Muscle of leg (tissue), 3 donors: ENCODE measurements at regions not wholly inside any gene's neighbourhood (a gene's known extent, or its start where the extent isn't known, plus 50 kb on each side); places are given as distances from the start of the nearest gene placed in this dataset.
"Not testable (repeated sequence)": the region's sequence is repeated elsewhere in the genome, so short reads cannot be mapped to it uniquely, and the experiment has no call there.

Experiments
- DNase-seq: peaks from one replicate; pipeline ENCODE4 v3.0.0; 2013
- H3K27ac ChIP-seq: one replicate; pipeline ENCODE4 v1.5.1; 2013; ENCODE audit warnings: mild to moderate bottlenecking, low read length, control low read depth
- H3K27me3 ChIP-seq: one replicate; pipeline ENCODE4 v1.6.1; 2013; ENCODE audit warnings: low read length; ENCODE audit not compliant: control insufficient read depth, insufficient read depth
- H3K36me3 ChIP-seq: one replicate; pipeline ENCODE4 v1.6.1; 2013; ENCODE audit warnings: low read length; ENCODE audit not compliant: control insufficient read depth, insufficient read depth
- H3K4me1 ChIP-seq: one replicate; pipeline ENCODE4 v1.6.1; 2013; ENCODE audit warnings: low read length; ENCODE audit not compliant: control insufficient read depth, insufficient read depth
- H3K4me3 ChIP-seq: one replicate; pipeline ENCODE4 v1.5.1; 2013; ENCODE audit warnings: low read length, control low read depth
- H3K9me3 ChIP-seq: replicated peaks from 2 replicates; pipeline ENCODE4 v1.6.1; 2013; ENCODE audit warnings: low read depth, low read length; ENCODE audit not compliant: control insufficient read depth
- WGBS: methylation state at CpG from one replicate; pipeline ENCODE4 v1.1.5; 2013; ENCODE audit warnings: missing lambda C conversion rate; ENCODE audit not compliant: insufficient coverage; 5-methylcytosine and 5-hydroxymethylcytosine counted together

GRCh38 chr16:35793601-35794000, 2334.2 kb downstream of the TP53TG3F start:
- Histone ChIP-seq H3K27me3 (no peaks in the 10 kb centered on the region), H3K9me3 (peaks cover 82% of the 10 kb centered on the region), H3K36me3 (no peaks in the 10 kb centered on the region), H3K4me3 (no peak overlapping the region), H3K4me1 (no peaks in the 10 kb centered on the region), H3K27ac (no peak overlapping the region)
- 59% methylated on average over 2 of the region's 3 CpGs for WGBS
- DNase-seq, result no peak

GRCh38 chr16:35794896-35795295, 2335.5 kb downstream of the TP53TG3F start:
- H3K27me3 ChIP-seq, result no peaks in the 10 kb centered on the region
- H3K36me3 ChIP-seq, result no peaks in the 10 kb centered on the region
- no peak for DNase-seq
- H3K9me3 ChIP-seq, result peaks cover 81% of the 10 kb centered on the region
- H3K4me1 ChIP-seq, result no peaks in the 10 kb centered on the region
- no peak overlapping the region for H3K27ac ChIP-seq
- WGBS, result 21% methylated on average over 2 of the region's 6 CpGs
- no peak overlapping the region for H3K4me3 ChIP-seq

GRCh38 chr16:35795361-35796029, 2336.1 kb downstream of the TP53TG3F start:
- Histone ChIP-seq H3K4me1 (no peaks in the 10 kb centered on the region), H3K9me3 (peaks cover 79% of the 10 kb centered on the region), H3K36me3 (no peaks in the 10 kb centered on the region), H3K27ac (no peak overlapping the region), H3K4me3 (no peak overlapping the region), H3K27me3 (no peaks in the 10 kb centered on the region)
- DNase-seq, result no peak
- 66% methylated on average over 27 of the region's 33 CpGs for WGBS

- Histone ChIP-seq H3K27me3 (no peaks in the 10 kb centered on the region), H3K27ac (no peak overlapping the region), H3K36me3 (no peaks in the 10 kb centered on the region), H3K4me1 (no peaks in the 10 kb centered on the region), H3K9me3 (peaks cover 58% of the 10 kb centered on the region), H3K4me3 (no peak overlapping the region)
- DNase-seq, result no peak
- no CpG with 5 or more reads among the region's 3 CpGs for WGBS
Measured at GRCh38 chr16:35797811-35798210, 2338.4 kb downstream of the TP53TG3F start.

GRCh38 chr16:35798885-35799426, 2339.5 kb downstream of the TP53TG3F start:
- no peak for DNase-seq
- H3K4me3 ChIP-seq, result no peak overlapping the region

GRCh38 chr16:35804465-35804864, 2345.1 kb downstream of the TP53TG3F start:
- not testable (repeated sequence) for H3K27me3 ChIP-seq, H3K4me3 ChIP-seq, H3K4me1 ChIP-seq, H3K36me3 ChIP-seq, H3K27ac ChIP-seq, DNase-seq
- peaks cover 20% of the 10 kb centered on the region for H3K9me3 ChIP-seq

More at GRCh38 chr16:35798885-35799426, 2339.5 kb downstream of the TP53TG3F start:
- no peaks in the 10 kb centered on the region for H3K4me1 ChIP-seq
- H3K27me3 ChIP-seq, result no peaks in the 10 kb centered on the region
- peaks cover 50% of the 10 kb centered on the region for H3K9me3 ChIP-seq
- H3K36me3 ChIP-seq, result no peaks in the 10 kb centered on the region
- H3K27ac ChIP-seq, result no peak overlapping the region
- WGBS, result 61% methylated on average over 9 of the region's 11 CpGs

GRCh38 chr16:35823342-35823741, 2363.9 kb downstream of the TP53TG3F start:
- Histone ChIP-seq H3K4me3 (no peak overlapping the region), H3K9me3 (peaks cover 4% of the 10 kb centered on the region), H3K27me3 (no peaks in the 10 kb centered on the region), H3K27ac (no peak overlapping the region), H3K36me3 (no peaks in the 10 kb centered on the region), H3K4me1 (no peaks in the 10 kb centered on the region)
- no peak for DNase-seq

- WGBS, result 80% methylated on average over 1 of the region's 3 CpGs
- no peaks in the 10 kb centered on the region for H3K27me3 ChIP-seq
- DNase-seq, result no peak
- no peak overlapping the region for H3K4me3 ChIP-seq
- H3K27ac ChIP-seq, result no peak overlapping the region
- H3K36me3 ChIP-seq, result no peaks in the 10 kb centered on the region
- H3K9me3 ChIP-seq, result peaks cover 16% of the 10 kb centered on the region
- H3K4me1 ChIP-seq, result no peaks in the 10 kb centered on the region
Measured at GRCh38 chr16:35841632-35842031, 2382.2 kb downstream of the TP53TG3F start.

- no peak overlapping the region for H3K27ac ChIP-seq
- H3K36me3 ChIP-seq, result no peaks in the 10 kb centered on the region
- H3K4me1 ChIP-seq, result no peaks in the 10 kb centered on the region
Measured at GRCh38 chr16:35862242-35862641, 2402.8 kb downstream of the TP53TG3F start.

GRCh38 chr16:35868630-35869029, 2409.2 kb downstream of the TP53TG3F start:
- no peaks in the 10 kb centered on the region for H3K4me1 ChIP-seq
- H3K9me3 ChIP-seq, result peaks cover 28% of the 10 kb centered on the region

More at GRCh38 chr16:35862242-35862641, 2402.8 kb downstream of the TP53TG3F start:
- H3K9me3 ChIP-seq, result peaks cover 21% of the 10 kb centered on the region
- H3K4me3 ChIP-seq, result no peak overlapping the region
- DNase-seq, result no peak
- H3K27me3 ChIP-seq, result no peaks in the 10 kb centered on the region

GRCh38 chr16:35873472-35873871, 2414.1 kb downstream of the TP53TG3F start:
- WGBS, result 20% methylated on average over 1 of the region's 4 CpGs
- Histone ChIP-seq H3K9me3 (peaks cover 25% of the 10 kb centered on the region), H3K27ac (no peak overlapping the region), H3K4me3 (no peak overlapping the region), H3K27me3 (no peaks in the 10 kb centered on the region), H3K36me3 (no peaks in the 10 kb centered on the region), H3K4me1 (no peaks in the 10 kb centered on the region)
- DNase-seq, result no peak

More at GRCh38 chr16:35868630-35869029, 2409.2 kb downstream of the TP53TG3F start:
- Histone ChIP-seq H3K4me3 (no peak overlapping the region), H3K27ac (no peak overlapping the region), H3K36me3 (no peaks in the 10 kb centered on the region), H3K27me3 (no peaks in the 10 kb centered on the region)
- WGBS, result 0% methylated on average over 1 of the region's 3 CpGs
- no peak for DNase-seq
